HAP-1 (cell line): ENCODE measurements at regions not wholly inside any gene's neighbourhood (a gene's known extent, or its start where the extent isn't known, plus 50 kb on each side); places are given as distances from the start of the nearest gene placed in this dataset.
A peak's percentile ranks its signal among the peaks of the same experiment; 100 is the strongest.

Experiments
- DNase-seq, 2 experiments: peaks; one replicate each; pipeline ENCODE4 v3.0.0-alpha.2; 2016 to 2020; ENCODE audit warnings: low spot score in 2 of 2
- H3K27me3 ChIP-seq: fragments of 250-450 bp; sonication (Bioruptor Pico); 2 replicates; pipeline ENCODE4 v1.5.1; 2020; ENCODE audit warnings: low read depth, mild to moderate bottlenecking, moderate library complexity
- H3K36me3 ChIP-seq: fragments of 250-450 bp; sonication (Bioruptor Pico); replicated peaks from 2 replicates; pipeline ENCODE4 v1.5.1; 2020; ENCODE audit warnings: mild to moderate bottlenecking
- H3K4me1 ChIP-seq: fragments of 250-450 bp; sonication (Bioruptor Pico); 2 replicates; pipeline ENCODE4 v1.5.1; 2020; ENCODE audit warnings: mild to moderate bottlenecking
- H3K4me3 ChIP-seq: fragments of 250-450 bp; sonication (Bioruptor Pico); 2 replicates; pipeline ENCODE4 v1.5.1; 2020; ENCODE audit warnings: mild to moderate bottlenecking, moderate library complexity
- H3K9me3 ChIP-seq: fragments of 250-450 bp; sonication (Bioruptor Pico); 2 replicates; pipeline ENCODE4 v1.5.1; 2020; ENCODE audit warnings: mild to moderate bottlenecking, moderate library complexity
- in situ Hi-C: fragments of 300-500 bp; cut with MboI; formaldehyde crosslinking; loops from 3 replicates; pipeline ENCODE4 v1.14.3; 2020; ENCODE audit warnings: low sequenced_read_pairs, inconsistent platforms, mixed read lengths

DNA sequence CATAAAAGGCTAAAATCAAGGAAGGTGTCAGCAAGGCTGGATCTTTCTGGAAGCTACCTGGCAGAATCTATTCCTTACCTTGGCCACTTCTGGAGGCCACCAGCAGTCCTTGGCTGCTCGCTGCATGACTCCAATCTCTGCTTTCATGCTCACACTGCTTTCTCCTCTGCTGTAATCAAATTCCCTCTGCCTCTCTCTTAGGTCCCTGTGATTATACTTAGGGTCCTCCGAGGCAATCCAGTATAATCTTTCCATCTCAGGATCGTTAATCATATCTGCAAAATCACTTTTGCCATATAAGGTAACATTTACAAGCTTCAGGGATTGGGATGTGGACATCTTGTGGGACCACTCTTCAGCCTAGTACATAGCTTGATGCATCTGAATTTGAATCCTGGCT, 110.7 kb upstream of the IVNS1ABP start:
- in situ Hi-C loops, result no loop called here
- H3K36me3 ChIP-seq, result no peaks in the 10 kb centered on the region
- H3K9me3 ChIP-seq, result no peaks in the 10 kb centered on the region; the same call in 1 of the 2 replicates
- DNase-seq, result no peak
- H3K4me1 ChIP-seq, result no peaks in the 10 kb centered on the region; the same call in 1 of the 2 replicates
- no peak overlapping the region for H3K4me3 ChIP-seq
- no peaks in the 10 kb centered on the region; the same call in 1 of the 2 replicates for H3K27me3 ChIP-seq

DNA sequence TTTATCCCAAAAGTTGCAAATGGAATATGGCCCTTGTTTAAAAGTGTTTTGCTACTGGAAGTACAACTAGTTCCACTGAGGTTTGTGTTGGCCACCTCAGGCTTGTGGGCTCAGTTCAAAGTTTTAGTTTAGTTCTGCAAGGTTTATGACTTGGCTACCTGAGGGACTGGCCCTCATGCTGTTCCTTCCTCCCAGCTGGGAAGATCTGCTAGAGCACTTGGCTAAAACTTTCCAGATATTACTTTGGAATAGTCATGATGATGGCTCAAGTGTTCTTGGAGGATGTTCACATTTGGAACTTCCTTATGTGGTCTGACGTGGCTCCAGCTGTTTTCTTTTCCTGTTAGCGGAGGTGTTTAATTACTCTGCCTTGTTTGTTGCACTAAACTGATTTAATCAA, 110.2 kb upstream of the IVNS1ABP start:
- DNase-seq, result no peak
- H3K4me3 ChIP-seq, result no peak overlapping the region
- no peaks in the 10 kb centered on the region; the same call in 1 of the 2 replicates for H3K9me3 ChIP-seq
- H3K4me1 ChIP-seq, result no peaks in the 10 kb centered on the region; the same call in 1 of the 2 replicates
- H3K36me3 ChIP-seq, result no peaks in the 10 kb centered on the region
- in situ Hi-C loops, result no loop called here
- H3K27me3 ChIP-seq, result no peaks in the 10 kb centered on the region; the same call in 1 of the 2 replicates

DNA sequence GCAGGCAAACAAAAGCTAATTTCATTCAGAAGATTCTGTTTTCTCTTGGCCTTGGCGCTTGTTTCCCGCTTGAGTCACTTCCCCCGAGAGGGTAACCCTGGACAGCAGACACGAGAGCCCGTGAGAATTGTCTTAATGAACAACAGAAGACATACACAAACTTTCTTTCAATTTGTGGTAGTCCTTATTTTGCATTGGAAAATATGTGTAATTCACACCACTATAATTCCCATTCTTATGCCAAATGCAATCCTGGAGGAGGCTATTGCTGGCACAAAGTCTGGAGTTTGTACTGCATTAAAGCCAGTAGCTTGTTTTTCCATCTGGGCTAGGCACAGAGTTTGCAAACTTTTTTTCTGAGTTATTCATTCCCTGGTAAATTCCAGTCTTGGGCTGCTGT, 109.8 kb upstream of the IVNS1ABP start:
- in situ Hi-C loops, result no loop called here
- Histone ChIP-seq H3K36me3 (no peaks in the 10 kb centered on the region), H3K9me3 (no peaks in the 10 kb centered on the region; the same call in 1 of the 2 replicates), H3K4me1 (no peaks in the 10 kb centered on the region; the same call in 1 of the 2 replicates), H3K4me3 (no peak overlapping the region), H3K27me3 (no peaks in the 10 kb centered on the region; the same call in 1 of the 2 replicates)
- DNase-seq, result peak; percentile 43 to 48

DNA sequence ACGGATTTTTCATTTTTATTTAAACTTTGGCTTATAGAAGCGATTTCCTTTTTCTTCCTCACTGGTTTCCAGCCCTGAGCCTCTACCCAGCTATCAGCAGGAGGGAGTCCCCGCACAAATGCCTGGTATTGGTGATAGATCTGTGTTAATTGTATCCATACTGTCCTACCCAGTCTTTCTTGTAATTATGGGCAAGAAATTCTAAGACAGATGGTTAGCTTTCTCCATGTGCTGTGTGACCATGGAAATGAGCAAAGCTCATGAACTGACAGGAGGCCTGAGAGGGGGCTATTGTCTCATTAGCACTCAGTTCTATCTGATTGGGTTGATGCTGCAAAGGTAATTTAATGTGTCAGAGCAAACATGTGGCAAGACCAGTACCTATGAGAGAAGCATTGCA, 108.1 kb upstream of the IVNS1ABP start:
- DNase-seq, result no peak
- in situ Hi-C loops, result no loop called here
- no peaks in the 10 kb centered on the region; the same call in 1 of the 2 replicates for H3K4me1 ChIP-seq

DNA sequence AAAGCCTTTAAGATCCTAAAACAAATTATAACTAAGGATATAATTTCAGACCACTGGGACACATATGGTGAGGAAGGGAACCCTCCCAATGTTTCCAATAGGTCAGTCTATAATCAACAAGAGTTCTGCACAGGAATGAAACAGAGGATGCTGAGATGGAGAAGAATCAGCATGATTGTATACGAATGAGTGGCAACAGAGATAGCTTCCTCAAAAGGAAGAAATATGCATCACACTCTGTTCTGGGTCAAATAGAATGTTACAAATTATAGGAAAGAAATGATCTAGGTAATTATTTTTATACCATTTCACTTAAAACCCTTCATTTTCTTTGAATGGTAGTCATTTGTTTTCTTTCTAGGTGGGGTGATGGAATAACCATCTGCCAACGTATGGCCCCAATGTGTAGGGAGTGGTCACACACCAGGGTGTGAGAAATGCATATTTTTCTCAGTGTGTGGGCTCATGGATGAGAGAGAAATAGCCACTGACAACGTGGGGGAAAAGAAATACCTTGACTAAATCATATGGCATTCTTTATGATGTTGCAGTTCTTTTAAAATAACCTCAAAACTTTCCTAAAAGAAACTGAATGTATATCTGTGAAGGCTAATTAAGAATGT, 104.6 kb upstream of the IVNS1ABP start:
- Histone ChIP-seq H3K4me1 (no peaks in the 10 kb centered on the region), H3K36me3 (no peaks in the 10 kb centered on the region), H3K27me3 (no peaks in the 10 kb centered on the region; the same call in 1 of the 2 replicates), H3K4me3 (no peak overlapping the region), H3K9me3 (no peaks in the 10 kb centered on the region)
- in situ Hi-C loops, result no loop called here
- DNase-seq, result no peak

More for the DNA sequence above, 108.1 kb upstream of the IVNS1ABP start:
- no peaks in the 10 kb centered on the region for H3K36me3 ChIP-seq
- H3K9me3 ChIP-seq, result no peaks in the 10 kb centered on the region; the same call in 1 of the 2 replicates
- no peaks in the 10 kb centered on the region; the same call in 1 of the 2 replicates for H3K27me3 ChIP-seq
- no peak overlapping the region for H3K4me3 ChIP-seq

DNA sequence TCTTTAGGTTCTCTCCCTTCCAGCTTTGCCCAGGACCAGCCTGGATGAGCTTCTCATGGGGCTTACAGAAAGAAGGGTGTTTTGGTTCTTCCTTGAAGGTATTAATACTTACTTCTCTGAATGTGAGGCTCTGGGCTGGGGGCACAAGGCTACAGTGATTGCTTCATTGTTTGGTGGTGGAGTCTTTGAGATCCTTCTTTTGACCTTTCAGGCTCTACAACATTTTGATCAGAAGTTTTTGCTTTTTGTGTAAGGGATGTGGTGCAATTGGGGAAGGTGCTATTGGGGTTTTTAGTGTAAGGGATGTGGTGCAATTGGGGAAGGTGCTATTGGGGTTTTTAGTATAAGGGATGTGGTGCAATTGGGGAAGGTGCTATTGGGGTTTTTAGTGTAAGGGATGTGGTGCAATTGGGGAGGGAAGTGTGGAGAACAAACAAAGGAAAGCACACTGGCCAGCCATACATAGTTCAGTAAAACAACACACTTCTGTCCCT, 103.6 kb upstream of the IVNS1ABP start:
- H3K27me3 ChIP-seq, result no peaks in the 10 kb centered on the region; the same call in 1 of the 2 replicates
- H3K4me3 ChIP-seq, result no peak overlapping the region
- H3K36me3 ChIP-seq, result no peaks in the 10 kb centered on the region
- H3K4me1 ChIP-seq, result no peaks in the 10 kb centered on the region
- DNase-seq, result no peak
- H3K9me3 ChIP-seq, result no peaks in the 10 kb centered on the region
- in situ Hi-C loops, result no loop called here

DNA sequence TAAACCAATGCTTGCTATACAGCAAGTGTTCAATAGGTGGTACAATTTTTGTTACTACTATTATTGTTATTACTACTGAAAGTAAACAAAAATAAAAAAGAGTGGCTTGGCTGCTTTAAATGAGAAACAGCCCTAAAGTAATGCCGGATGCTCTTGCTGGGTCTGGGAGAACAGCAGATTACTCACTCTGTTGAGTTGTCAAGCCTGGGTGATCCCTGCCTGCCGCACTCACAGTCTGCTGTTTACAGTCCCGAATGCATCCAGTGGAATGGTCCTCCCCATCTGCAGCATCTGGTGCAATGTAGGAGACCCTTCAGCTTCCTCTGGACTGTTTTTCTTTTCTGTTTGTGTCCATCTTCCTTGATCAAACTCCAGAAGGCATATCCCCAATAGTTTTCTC, 102.7 kb upstream of the IVNS1ABP start:
- Histone ChIP-seq H3K4me3 (no peak overlapping the region), H3K27me3 (no peaks in the 10 kb centered on the region; the same call in 1 of the 2 replicates), H3K4me1 (no peaks in the 10 kb centered on the region), H3K36me3 (no peaks in the 10 kb centered on the region), H3K9me3 (no peaks in the 10 kb centered on the region)
- in situ Hi-C loops, result no loop called here
- DNase-seq, result no peak

DNA sequence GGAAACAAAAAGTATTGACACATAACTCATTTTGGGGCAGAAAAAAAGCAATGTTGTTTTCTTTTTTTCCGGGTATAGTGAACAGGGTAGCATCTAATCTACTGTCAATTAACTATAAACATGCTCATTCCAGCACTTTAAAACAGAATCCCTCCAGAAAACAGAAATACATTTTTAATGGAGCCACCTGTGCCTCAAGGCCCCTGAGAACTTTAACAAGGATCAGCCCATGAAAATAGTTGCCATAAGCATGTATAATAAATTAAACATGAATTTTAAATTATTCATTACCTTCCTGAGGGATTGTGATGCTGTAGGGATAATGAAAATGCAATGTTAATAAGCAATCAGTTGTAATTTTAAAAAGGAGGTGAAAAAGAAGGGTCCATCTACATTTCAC, 101.4 kb upstream of the IVNS1ABP start:
- Histone ChIP-seq H3K9me3 (no peaks in the 10 kb centered on the region), H3K27me3 (no peaks in the 10 kb centered on the region), H3K4me3 (no peak overlapping the region), H3K36me3 (no peaks in the 10 kb centered on the region), H3K4me1 (no peaks in the 10 kb centered on the region)
- no peak for DNase-seq
- in situ Hi-C loops, result no loop called here

DNA sequence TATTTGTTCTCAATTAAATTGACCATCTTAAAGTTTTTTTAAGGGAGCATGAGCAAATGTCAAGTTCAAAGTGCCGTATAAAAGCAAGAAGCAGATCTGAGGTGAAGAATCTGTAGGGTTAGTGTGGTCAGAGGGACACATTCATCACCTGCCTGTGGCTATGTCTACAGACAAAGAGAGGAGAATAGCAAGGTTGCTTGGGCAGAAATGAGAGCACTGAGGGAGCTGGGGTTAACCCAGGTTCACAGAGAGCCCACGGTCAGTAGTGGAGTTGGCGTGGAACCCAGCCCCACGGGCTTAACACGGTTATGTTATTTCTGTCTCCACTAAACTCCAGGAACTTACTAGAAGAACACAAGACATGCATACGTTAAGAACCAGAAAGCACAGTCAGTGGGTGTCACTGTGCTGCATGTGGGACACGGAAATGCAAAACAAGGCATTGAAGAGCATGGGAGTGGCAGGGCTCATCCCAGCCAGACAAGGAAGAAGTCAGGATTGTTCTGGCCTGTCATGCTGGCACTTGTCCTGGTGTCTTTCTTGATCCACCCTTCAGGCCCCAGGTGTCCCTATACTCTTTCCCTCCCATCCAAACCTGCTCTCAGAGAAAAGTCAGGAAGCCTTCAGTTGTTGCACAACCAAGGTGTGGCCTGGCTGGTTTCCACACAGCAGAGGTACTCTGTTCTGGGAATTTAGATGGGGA, 95.5 kb upstream of the IVNS1ABP start:
- no peak for DNase-seq
- no peaks in the 10 kb centered on the region for H3K9me3 ChIP-seq
- peaks cover 9% of the 10 kb centered on the region for H3K4me1 ChIP-seq
- H3K27me3 ChIP-seq, result no peaks in the 10 kb centered on the region
- H3K4me3 ChIP-seq, result no peak overlapping the region
- in situ Hi-C loops, result no loop called here
- no peaks in the 10 kb centered on the region for H3K36me3 ChIP-seq

DNA sequence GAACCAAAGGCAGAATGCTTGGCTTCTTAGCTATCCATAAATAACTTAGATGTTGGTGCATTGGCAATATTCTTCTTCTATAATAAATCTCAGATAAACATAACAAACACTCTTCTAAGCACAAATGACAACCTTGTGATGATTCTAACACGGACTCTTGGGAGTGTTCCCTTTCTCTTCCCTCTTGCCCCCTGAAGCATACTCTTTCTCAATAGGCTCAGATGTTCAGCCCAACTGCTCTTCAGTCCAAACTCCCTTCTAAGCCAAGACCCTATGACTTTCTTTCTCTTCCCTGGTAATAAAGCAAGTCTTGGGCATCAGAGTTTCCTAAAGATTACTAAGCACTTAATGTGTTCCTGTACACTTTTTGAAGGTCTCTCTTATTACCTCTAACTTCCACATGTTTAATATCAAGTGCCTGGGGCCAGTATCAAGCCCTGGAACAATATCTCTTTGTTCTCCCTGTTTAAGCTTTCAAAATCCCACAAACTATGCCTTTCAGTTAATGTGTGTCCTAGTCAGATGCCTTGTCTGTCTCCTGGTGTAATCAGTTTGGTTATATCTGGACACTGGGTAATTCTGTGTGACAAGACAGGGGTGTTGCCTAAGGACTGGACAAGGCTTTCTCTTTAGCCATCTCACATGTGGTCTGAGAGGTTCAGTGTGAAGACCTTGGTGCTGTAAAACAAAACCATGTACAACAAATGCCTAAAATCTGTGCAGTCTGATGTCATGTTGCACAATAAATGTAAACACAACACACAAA, 92.9 kb upstream of the IVNS1ABP start:
- Histone ChIP-seq H3K4me3 (no peak overlapping the region), H3K9me3 (no peaks in the 10 kb centered on the region), H3K4me1 (peaks cover 9% of the 10 kb centered on the region), H3K36me3 (no peaks in the 10 kb centered on the region), H3K27me3 (no peaks in the 10 kb centered on the region)
- in situ Hi-C loops, result no loop called here
- peak; percentile 23 for DNase-seq

DNA sequence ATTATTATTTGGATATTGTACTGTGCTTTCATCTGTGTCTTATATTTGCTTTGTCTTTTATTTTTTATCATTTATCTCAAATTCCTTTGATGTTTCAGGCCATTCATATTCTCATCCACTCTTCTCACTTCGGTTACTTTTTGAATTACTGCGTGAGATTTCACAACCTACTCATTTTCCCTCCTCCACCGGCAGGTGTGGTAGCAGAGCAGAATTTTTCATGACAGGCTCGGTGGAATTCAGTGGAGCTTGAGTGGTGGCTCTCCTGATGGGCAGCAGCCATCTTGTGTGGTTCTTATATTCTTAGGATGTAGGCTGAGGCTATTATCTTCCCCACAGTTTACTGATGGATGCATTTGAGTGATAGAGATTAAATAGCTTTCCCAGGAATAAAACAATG, 92.3 kb upstream of the IVNS1ABP start:
- Histone ChIP-seq H3K4me3 (no peak overlapping the region), H3K9me3 (no peaks in the 10 kb centered on the region), H3K36me3 (no peaks in the 10 kb centered on the region), H3K27me3 (no peaks in the 10 kb centered on the region), H3K4me1 (peaks cover 12% of the 10 kb centered on the region)
- in situ Hi-C loops, result no loop called here
- no peak for DNase-seq

DNA sequence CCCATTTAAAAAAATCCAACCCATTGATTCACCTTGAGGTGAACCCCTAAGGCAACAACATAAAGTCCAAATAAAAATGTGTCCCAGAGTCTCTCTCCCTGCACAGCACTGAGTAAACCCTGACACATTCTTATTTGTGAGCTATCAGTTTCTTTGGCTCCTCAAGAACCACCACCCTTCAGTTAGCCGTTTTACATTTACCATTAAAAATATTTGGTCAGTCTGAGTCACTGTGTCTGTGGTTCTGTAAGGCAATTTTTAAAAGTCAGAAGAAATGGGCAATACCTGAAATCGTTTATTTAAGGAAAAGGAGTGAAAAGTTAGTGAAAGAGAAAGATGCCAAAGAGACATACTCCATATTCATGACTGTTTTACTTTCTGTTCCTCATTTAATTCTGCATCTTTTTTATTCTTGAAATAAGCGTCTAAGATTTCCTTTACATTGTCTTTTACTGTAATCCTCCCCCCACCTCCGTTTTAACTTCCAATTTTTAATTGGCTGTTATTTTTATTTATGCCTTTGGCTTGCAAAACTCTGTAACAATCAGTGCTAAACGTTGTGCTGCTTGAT, 91.7 kb upstream of the IVNS1ABP start:
- Histone ChIP-seq H3K4me3 (no peak overlapping the region), H3K27me3 (no peaks in the 10 kb centered on the region), H3K4me1 (peaks cover 13% of the 10 kb centered on the region), H3K9me3 (no peaks in the 10 kb centered on the region), H3K36me3 (no peaks in the 10 kb centered on the region)
- no peak for DNase-seq
- in situ Hi-C loops, result no loop called here

DNA sequence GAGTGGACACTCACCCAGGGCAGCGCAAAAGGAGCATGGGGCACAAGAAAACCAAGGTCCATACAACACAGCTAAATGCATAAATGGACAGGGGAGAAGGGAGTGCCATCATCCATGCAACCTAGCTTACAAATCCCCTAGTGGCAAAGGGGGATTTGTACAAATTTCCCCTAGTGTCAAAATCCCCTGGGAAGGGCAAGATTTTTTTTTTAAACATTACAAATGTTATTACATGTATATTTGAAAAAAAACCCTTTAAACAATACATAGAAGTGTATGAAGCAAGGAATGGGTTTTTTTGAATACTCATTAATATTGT, 89.6 kb upstream of the IVNS1ABP start:
- Histone ChIP-seq H3K9me3 (no peaks in the 10 kb centered on the region), H3K36me3 (no peaks in the 10 kb centered on the region), H3K27me3 (no peaks in the 10 kb centered on the region), H3K4me3 (no peak overlapping the region), H3K4me1 (peaks cover 13% of the 10 kb centered on the region)
- DNase-seq, result no peak
- in situ Hi-C loops, result no loop called here
